Transverse colon (tissue), 4 donors: ENCODE measurements at regions not wholly inside any gene's neighbourhood (a gene's known extent, or its start where the extent isn't known, plus 50 kb on each side); places are given as distances from the start of the nearest gene placed in this dataset.

Source experiments
- DNase-seq: peaks from one replicate; pipeline ENCODE4 v3.0.0-alpha.2; 2019
- H3K27ac ChIP-seq, 4 donors: fragments of 200-600 bp; sonication (generic); 2 replicates each; pipeline ENCODE4 v1.5.1; 2016 to 2018; ENCODE audit warnings: inconsistent platforms in 4 of 4
- H3K27me3 ChIP-seq: fragments of 200-600 bp; sonication (generic); 2 replicates; pipeline ENCODE4 v1.5.1; 2017; ENCODE audit warnings: inconsistent platforms
- H3K36me3 ChIP-seq, 4 donors: fragments of 200-600 bp; sonication (generic); 2 replicates each; pipeline ENCODE4 v1.5.1; 2017 to 2019; ENCODE audit warnings: inconsistent platforms in 4 of 4
- H3K4me1 ChIP-seq, 4 donors: fragments of 200-600 bp; sonication (generic); 2 replicates each; pipeline ENCODE4 v1.5.1; 2017 to 2020; ENCODE audit warnings: inconsistent platforms in 4 of 4
- H3K4me3 ChIP-seq, 4 donors: fragments of 200-600 bp; sonication (generic); 1 replicate in 1 of 4; 2 replicates in 3 of 4; pipeline versions ENCODE4 v1.5.1 to v1.6.1; 2017 to 2019; ENCODE audit warnings: inconsistent platforms in 4 of 4
- H3K9me3 ChIP-seq, 2 donors: fragments of 200-600 bp; sonication (generic); 2 replicates each; pipeline ENCODE4 v1.5.1; 2017 to 2019; ENCODE audit warnings: inconsistent platforms in 2 of 2
- EP300 ChIP-seq: sonication (generic); formaldehyde crosslinking; IDR thresholded peaks from one replicate; pipeline ENCODE4 v1.6.1; 2017; ENCODE audit warnings: antibody characterized with exemption, low read depth
- POLR2A ChIP-seq: fragments of 450-650 bp; IDR thresholded peaks from one replicate; pipeline ENCODE4 v1.6.1; 2016; ENCODE audit warnings: antibody characterized with exemption, mild to moderate bottlenecking, moderate library complexity
- POLR2AphosphoS5 ChIP-seq, 3 donors: sonication (generic); formaldehyde crosslinking; IDR thresholded peaks; one replicate each; pipeline ENCODE4 v1.6.1; 2016; ENCODE audit warnings: antibody characterized with exemption in 3 of 3
- WGBS, 2 donors: methylation state at CpG; one replicate each; pipeline ENCODE4 v1.1.5; 2018; ENCODE audit warnings: low coverage in 1 of 2; 5-methylcytosine and 5-hydroxymethylcytosine counted together
- in situ Hi-C, 4 donors: fragments of 200-750 bp; cut with MboI; loops; one replicate each; pipeline versions ENCODE4 v1.15.0 to v1.15.1; 2017; ENCODE audit warnings: low sequenced_read_pairs in 3 of 4, low pct_ligation_motif_present in 1 of 4, low pct_unique_long_range_greater_than_20kb in 1 of 4
- intact Hi-C: fragments of 100-400 bp; cut with DNase I; formaldehyde crosslinking; loops from one replicate; pipeline ENCODE4 v1.15.1; 2023; ENCODE audit warnings: low total_unique reads
- TF ChIP-seq, protein P1 (sequence below), 5 experiments: fragments of 200-600 bp in 3 of 5; fragments of 450-650 bp in 2 of 5; sonication (generic) in 3 of 5; IDR thresholded peaks; 1 replicate in 2 of 5; 2 replicates in 3 of 5; pipeline ENCODE4 v1.5.1; 2016 to 2017; ENCODE audit warnings: antibody characterized with exemption in 5 of 5, inconsistent platforms in 3 of 5, mild to moderate bottlenecking in 2 of 5, moderate library complexity in 1 of 5

DNA sequence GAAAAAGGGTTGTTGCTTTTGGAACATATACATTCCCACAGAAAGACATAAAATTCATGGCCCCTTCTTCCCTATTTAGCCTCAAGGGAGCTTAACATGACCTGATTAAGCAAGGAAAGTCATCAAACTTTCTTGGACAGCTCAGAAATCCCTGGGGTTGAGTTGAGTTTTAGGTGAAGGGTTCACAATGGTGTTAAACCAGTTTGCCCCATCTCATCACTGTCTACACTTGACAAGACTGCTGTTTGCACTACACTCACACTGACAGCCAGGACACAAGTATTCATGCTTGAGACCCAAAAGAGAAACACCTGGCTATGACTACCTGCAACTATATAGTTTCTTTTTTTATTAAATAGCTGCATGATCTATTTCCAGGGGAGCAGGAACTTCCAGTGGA lies 209.8 kb upstream of the TMEM45B start:
- in situ Hi-C loops = no loop called here
- no peaks in the 10 kb centered on the region for H3K9me3 ChIP-seq
- intact Hi-C loops = no loop called here
- no peak for DNase-seq
- no peak overlapping the region for H3K27ac ChIP-seq
- TF ChIP-seq POLR2A (no peak), EP300 (no peak), POLR2AphosphoS5 (IDR thresholded peaks at IDR 0.05) (no peak)
- TF ChIP-seq, protein P1, sequence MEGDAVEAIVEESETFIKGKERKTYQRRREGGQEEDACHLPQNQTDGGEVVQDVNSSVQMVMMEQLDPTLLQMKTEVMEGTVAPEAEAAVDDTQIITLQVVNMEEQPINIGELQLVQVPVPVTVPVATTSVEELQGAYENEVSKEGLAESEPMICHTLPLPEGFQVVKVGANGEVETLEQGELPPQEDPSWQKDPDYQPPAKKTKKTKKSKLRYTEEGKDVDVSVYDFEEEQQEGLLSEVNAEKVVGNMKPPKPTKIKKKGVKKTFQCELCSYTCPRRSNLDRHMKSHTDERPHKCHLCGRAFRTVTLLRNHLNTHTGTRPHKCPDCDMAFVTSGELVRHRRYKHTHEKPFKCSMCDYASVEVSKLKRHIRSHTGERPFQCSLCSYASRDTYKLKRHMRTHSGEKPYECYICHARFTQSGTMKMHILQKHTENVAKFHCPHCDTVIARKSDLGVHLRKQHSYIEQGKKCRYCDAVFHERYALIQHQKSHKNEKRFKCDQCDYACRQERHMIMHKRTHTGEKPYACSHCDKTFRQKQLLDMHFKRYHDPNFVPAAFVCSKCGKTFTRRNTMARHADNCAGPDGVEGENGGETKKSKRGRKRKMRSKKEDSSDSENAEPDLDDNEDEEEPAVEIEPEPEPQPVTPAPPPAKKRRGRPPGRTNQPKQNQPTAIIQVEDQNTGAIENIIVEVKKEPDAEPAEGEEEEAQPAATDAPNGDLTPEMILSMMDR (IDR thresholded peaks at IDR 0.05) = no peak
- H3K4me3 ChIP-seq = no peak overlapping the region
- no peaks in the 10 kb centered on the region for H3K4me1 ChIP-seq
- no peaks in the 10 kb centered on the region for H3K27me3 ChIP-seq
- H3K36me3 ChIP-seq = no peaks in the 10 kb centered on the region

DNA sequence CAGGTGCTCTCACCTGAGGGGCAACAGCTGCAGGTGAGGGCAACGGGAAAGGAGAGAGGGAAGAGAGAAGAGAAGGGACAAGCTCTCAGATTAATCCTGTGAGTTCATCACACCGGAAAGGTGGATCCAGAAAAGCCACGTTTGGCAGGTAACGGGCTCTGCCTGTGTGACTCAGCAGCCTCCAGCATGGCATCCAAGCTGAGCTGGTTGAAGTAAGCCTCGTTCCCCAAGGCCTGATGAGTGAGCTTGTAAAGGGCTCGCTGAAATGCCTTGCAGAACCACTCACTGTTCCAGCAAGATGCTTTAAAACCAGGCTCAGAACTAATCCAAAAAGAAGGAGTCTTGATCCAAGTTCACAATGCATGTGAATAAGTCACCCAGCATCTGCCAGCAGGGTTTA lies 206.9 kb upstream of the TMEM45B start:
- intact Hi-C loops (no loop called here), in situ Hi-C loops (no loop called here)
- Histone ChIP-seq H3K4me1 (no peaks in the 10 kb centered on the region), H3K36me3 (no peaks in the 10 kb centered on the region), H3K4me3 (no peak overlapping the region), H3K27ac (no peak overlapping the region), H3K27me3 (no peaks in the 10 kb centered on the region), H3K9me3 (no peaks in the 10 kb centered on the region)
- no peak for DNase-seq
- TF ChIP-seq POLR2A (no peak), EP300 (no peak)
- 25 to 68% methylated on average over 2 to 6 of the region's 6 CpGs for WGBS, 2 donors

DNA sequence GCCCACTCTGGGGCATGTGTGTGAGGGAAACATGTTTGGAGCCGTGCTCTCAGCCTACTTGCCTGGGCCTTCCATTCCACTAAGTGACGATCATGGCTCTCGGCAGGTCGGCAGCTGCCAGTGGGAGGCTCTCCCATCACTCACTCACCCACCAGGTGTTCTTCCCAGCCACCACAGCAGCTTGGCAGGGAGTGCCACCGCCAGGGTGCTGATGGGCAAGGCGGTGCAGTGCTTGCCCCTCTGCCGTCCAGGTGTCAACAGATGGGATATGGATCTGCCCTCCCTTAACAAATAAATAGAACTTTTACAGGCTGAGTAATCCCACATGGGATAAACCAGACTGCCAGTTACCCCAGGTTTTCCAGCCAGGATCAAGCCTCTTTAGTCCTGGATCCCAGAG lies 205.5 kb upstream of the TMEM45B start:
- H3K27me3 ChIP-seq = no peaks in the 10 kb centered on the region
- no peak overlapping the region for H3K4me3 ChIP-seq
- in situ Hi-C loops = no loop called here
- WGBS, 2 donors = 90% methylated on average over 7 of the region's 7 CpGs; no CpG with 5 or more reads in 1 of the 2 donors
- no peaks in the 10 kb centered on the region for H3K4me1 ChIP-seq
- H3K36me3 ChIP-seq = no peaks in the 10 kb centered on the region
- intact Hi-C loops = no loop called here
- DNase-seq = no peak
- peak in 1 of 3 donors; percentile 16 for TF ChIP-seq POLR2AphosphoS5 (IDR thresholded peaks at IDR 0.05)
- TF ChIP-seq, protein P1 (IDR thresholded peaks at IDR 0.05) = no peak
- H3K27ac ChIP-seq = no peak overlapping the region
- no peaks in the 10 kb centered on the region for H3K9me3 ChIP-seq

DNA sequence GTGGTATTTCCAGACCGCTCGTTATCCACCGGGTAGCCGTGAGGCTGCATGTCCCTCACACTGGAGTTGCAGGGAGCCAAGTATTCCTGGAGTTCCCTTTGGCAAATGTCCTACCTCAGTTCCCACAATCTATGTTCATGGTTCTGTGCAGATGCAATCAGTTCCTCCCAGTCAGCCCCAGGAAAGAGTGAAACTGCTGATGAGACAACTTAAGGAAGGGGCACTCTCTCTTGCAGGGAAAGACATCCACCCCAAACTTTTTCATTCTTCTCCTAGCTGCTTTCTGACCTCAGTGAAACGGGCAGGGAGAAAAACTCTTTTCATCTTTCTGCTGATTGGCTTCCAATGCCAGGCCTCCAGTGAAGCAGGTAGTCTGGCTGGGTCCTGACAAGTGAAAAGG lies 205.1 kb upstream of the TMEM45B start:
- DNase-seq = no peak
- in situ Hi-C loops (no loop called here), intact Hi-C loops (no loop called here)
- TF ChIP-seq POLR2A (no peak), EP300 (no peak), POLR2AphosphoS5 (IDR thresholded peaks at IDR 0.05) (no peak)
- TF ChIP-seq, protein P1 (IDR thresholded peaks at IDR 0.05) = no peak
- H3K27ac ChIP-seq = no peak overlapping the region
- 87% methylated on average over 5 of the region's 5 CpGs; no CpG with 5 or more reads in 1 of the 2 donors for WGBS, 2 donors
- H3K27me3 ChIP-seq = no peaks in the 10 kb centered on the region
- no peaks in the 10 kb centered on the region for H3K9me3 ChIP-seq
- H3K36me3 ChIP-seq = no peaks in the 10 kb centered on the region
- no peak overlapping the region for H3K4me3 ChIP-seq
- no peaks in the 10 kb centered on the region for H3K4me1 ChIP-seq

DNA sequence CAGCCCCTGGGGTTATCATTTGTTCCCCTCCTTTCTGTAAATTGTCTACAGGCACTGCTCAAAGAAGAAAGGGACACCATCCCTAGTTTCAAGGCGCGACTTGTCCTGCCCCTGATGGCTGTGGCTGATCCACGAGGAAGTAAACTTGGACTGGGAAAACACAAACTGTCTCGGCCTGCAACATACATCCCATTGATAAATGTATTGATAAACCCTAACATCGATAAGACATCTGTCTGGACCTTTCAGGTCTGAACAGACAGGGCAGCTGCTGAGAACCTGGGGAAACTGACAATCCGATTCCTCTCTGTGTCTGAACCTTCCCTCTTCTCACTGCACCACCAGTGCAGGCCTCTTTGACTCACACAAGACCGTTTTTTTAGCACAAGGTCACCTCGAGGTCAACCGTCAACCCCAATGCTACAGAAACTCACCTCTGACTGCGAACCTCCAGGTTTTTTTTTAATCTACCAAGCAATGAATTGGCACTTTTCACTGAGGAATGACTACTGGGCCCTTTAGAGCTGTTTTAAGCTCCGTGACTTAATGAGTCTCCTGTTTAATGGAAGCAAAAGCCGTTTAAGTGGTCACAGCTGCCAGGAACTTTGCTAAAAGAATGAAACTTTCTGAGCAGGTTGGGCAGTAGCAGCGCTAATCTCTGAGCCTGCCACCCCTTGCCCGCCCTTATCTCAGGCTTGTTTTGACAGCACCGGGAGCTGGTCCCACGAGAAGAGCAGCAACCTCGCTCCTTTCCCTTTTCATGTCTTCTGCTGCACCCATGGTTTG lies 203.8 kb upstream of the TMEM45B start:
- no peak for TF ChIP-seq EP300
- TF ChIP-seq POLR2AphosphoS5 (IDR thresholded peaks at IDR 0.05) = no peak
- TF ChIP-seq POLR2A = no peak
- TF ChIP-seq, protein P1 (IDR thresholded peaks at IDR 0.05) = no peak
- H3K4me1 ChIP-seq = no peaks in the 10 kb centered on the region
- in situ Hi-C loops = no loop called here
- H3K4me3 ChIP-seq = no peak overlapping the region
- no peaks in the 10 kb centered on the region for H3K27me3 ChIP-seq
- intact Hi-C loops = no loop called here
- no peak overlapping the region for H3K27ac ChIP-seq
- 37 to 49% methylated on average over 6 to 17 of the region's 17 CpGs for WGBS, 2 donors
- no peak for DNase-seq
- no peaks in the 10 kb centered on the region for H3K9me3 ChIP-seq
- H3K36me3 ChIP-seq = no peaks in the 10 kb centered on the region
